SH-SY5Y (cell line): ENCODE measurements at regions not wholly inside any gene's neighbourhood (a gene's known extent, or its start where the extent isn't known, plus 50 kb on each side); places are given as distances from the start of the nearest gene placed in this dataset.

ENCODE experiments used
- GATA2 ChIP-seq: IDR thresholded peaks from 2 replicates; pipeline ENCODE4 v1.6.1; 2011; ENCODE audit warnings: mild to moderate bottlenecking, low read depth, low read length
- GATA3 ChIP-seq: IDR thresholded peaks from 2 replicates; pipeline ENCODE4 v1.6.1; 2011; ENCODE audit warnings: low read depth, mild to moderate bottlenecking, low read length, moderate library complexity

DNA sequence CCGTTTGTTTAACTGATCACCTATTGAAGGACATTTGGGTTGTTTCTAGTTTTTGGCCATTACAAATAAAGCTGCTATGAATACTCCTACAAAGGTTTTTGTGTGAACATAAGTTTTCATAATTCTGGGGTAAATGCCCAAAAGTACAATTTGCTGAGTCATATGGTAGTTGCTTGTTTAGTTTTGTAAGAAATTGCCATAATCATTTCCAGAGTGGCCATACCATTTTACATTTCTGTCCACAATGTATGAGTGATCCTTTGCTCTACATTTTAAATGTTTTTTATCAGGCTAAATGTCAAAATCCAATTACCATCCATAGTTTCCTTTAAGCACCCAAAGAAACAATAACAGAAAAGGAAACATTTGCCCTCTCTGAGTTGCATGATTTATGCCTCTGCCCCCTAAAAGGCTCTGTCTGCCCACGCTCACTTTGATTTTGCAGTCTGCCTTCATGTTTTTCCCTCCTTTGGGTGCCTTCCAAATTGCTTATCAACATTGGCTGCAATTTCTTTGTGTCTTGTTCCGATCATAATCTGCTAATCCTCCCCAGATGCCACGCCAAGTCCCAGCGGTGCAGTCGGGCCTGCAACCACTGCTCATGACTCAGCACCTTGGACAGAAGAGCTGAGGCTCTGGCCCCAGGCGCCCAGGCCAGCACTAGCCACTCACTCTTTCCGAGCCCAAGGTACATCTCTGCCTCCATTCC lies 339.2 kb downstream of the PIK3R1 start:
- TF ChIP-seq GATA2 = peak; percentile 99
- peak; percentile 96 for TF ChIP-seq GATA3
